SK-N-SH (cell line): ENCODE measurements at regions not wholly inside any gene's neighbourhood (a gene's known extent, or its start where the extent isn't known, plus 50 kb on each side); places are given as distances from the start of the nearest gene placed in this dataset.

ENCODE experiments used
- CTCF ChIA-PET: fragments of 300-600, 350-600 bp; formaldehyde crosslinking; extraction: SDS; loops from one replicate; lab custom pipeline; 2021; lab: Yijun Ruan, JAX
- POLR2A ChIA-PET: fragments of 350-600 bp; sonication (Branson Sonifier 250); formaldehyde crosslinking; extraction: SDS; loops from one replicate; lab custom pipeline; 2020; ENCODE audit warnings: antibody characterized with exemption, inconsistent platforms; lab: Yijun Ruan, JAX
- DNase-seq: peaks from one replicate; pipeline ENCODE4 v3.0.0; 2012
- H2AFZ ChIP-seq: fragments of 200-600 bp; sonication (generic); 2 replicates; pipeline ENCODE4 v1.8.1; 2016; ENCODE audit warnings: antibody characterized with exemption, mild to moderate bottlenecking, low read depth
- H3F3A ChIP-seq: fragments of 200-600 bp; sonication (generic); replicated peaks from 2 replicates; pipeline ENCODE3; 2016; ENCODE audit warnings: antibody characterized with exemption, mild to moderate bottlenecking; ENCODE audit not compliant: insufficient read depth
- H3K27ac ChIP-seq, 2 experiments: fragments of 200-500 bp in 1 of 2; fragments of 200-600 bp in 1 of 2; sonication (Bioruptor generic) in 1 of 2; sonication (generic), shearing (Covaris generic) in 1 of 2; 2 replicates each; pipeline versions ENCODE4 v1.5.1 to v1.6.1; 2014 to 2016; ENCODE audit warnings: low read depth in 2 of 2, inconsistent platforms in 1 of 2, low read length in 1 of 2, mild to moderate bottlenecking in 1 of 2, mixed read lengths in 1 of 2
- H3K27me3 ChIP-seq: fragments of 200-600 bp; sonication (generic), shearing (Covaris generic); 2 replicates; pipeline ENCODE4 v1.6.1; 2016; ENCODE audit warnings: mixed run types; ENCODE audit not compliant: insufficient read depth
- H3K36me3 ChIP-seq, 2 experiments: fragments of 200-500 bp in 1 of 2; fragments of 200-600 bp in 1 of 2; sonication (Bioruptor generic) in 1 of 2; sonication (generic) in 1 of 2; replicated peaks in 1 of 2; 2 replicates each; pipeline versions ENCODE3 to v1.5.1; 2014 to 2016; ENCODE audit warnings: low read length in 1 of 2, mild to moderate bottlenecking in 1 of 2; ENCODE audit not compliant: insufficient read depth in 2 of 2, control insufficient read depth in 1 of 2
- H3K4me1 ChIP-seq, 2 experiments: fragments of 200-500 bp in 1 of 2; fragments of 200-600 bp in 1 of 2; sonication (Bioruptor generic) in 1 of 2; sonication (generic), shearing (Covaris generic) in 1 of 2; 2 replicates each; pipeline versions ENCODE4 v1.5.1 to v1.6.1; 2014 to 2016; ENCODE audit warnings: low read depth in 1 of 2, low read length in 1 of 2, mixed run types in 1 of 2; ENCODE audit not compliant: insufficient read depth in 2 of 2, control insufficient read depth in 1 of 2
- H3K4me2 ChIP-seq: fragments of 200-600 bp; sonication (generic), shearing (Covaris generic); 2 replicates; pipeline ENCODE4 v1.6.1; 2017; ENCODE audit warnings: mixed run types
- H3K4me3 ChIP-seq, 2 experiments: fragments of 200-500 bp in 1 of 2; fragments of 200-600 bp in 1 of 2; sonication (Bioruptor generic) in 1 of 2; sonication (generic), shearing (Covaris generic) in 1 of 2; 2 replicates each; pipeline versions ENCODE4 v1.5.1 to v1.8.1; 2014 to 2016; ENCODE audit warnings: low read depth in 2 of 2, inconsistent platforms in 1 of 2, low read length in 1 of 2, mild to moderate bottlenecking in 1 of 2, mixed read lengths in 1 of 2, moderate library complexity in 1 of 2
- H3K79me2 ChIP-seq: fragments of 200-600 bp; sonication (generic); 2 replicates; pipeline ENCODE4 v1.8.1; 2017; ENCODE audit warnings: mild to moderate bottlenecking; ENCODE audit not compliant: insufficient read depth
- H3K9ac ChIP-seq: fragments of 200-600 bp; sonication (generic); 2 replicates; pipeline ENCODE4 v1.6.1; 2017; ENCODE audit warnings: mixed run types
- H3K9me2 ChIP-seq: fragments of 200-600 bp; sonication (generic); 2 replicates; pipeline ENCODE4 v1.6.1; 2017; ENCODE audit warnings: mixed run types
- H3K9me3 ChIP-seq: fragments of 200-600 bp; sonication (generic); 2 replicates; pipeline ENCODE4 v1.6.1; 2017; ENCODE audit warnings: mixed run types, mild to moderate bottlenecking, moderate library complexity
- H4K20me1 ChIP-seq: fragments of 200-600 bp; sonication (generic); 2 replicates; pipeline ENCODE4 v1.6.1; 2017; ENCODE audit warnings: mild to moderate bottlenecking, mixed run types; ENCODE audit not compliant: insufficient read depth
- CHD2 ChIP-seq: fragments of 150-350 bp; IDR thresholded peaks from 2 replicates; pipeline ENCODE4 v1.6.1; 2018; ENCODE audit warnings: low read length; ENCODE audit not compliant: partially characterized antibody
- EZH2phosphoT487 ChIP-seq: fragments of 200-600 bp; sonication (generic); IDR thresholded peaks from 2 replicates; pipeline ENCODE4 v1.6.1; 2017; ENCODE audit warnings: low read depth, mixed run types, mild to moderate bottlenecking, antibody characterized with exemption, moderate library complexity, borderline replicate concordance
- FOSL2 ChIP-seq: IDR thresholded peaks from 2 replicates; pipeline ENCODE4 v1.4.0; 2012; ENCODE audit warnings: low read depth, mild to moderate bottlenecking, moderate library complexity, borderline replicate concordance
- FOXJ3 ChIP-seq: sonication (generic); formaldehyde crosslinking; IDR thresholded peaks from 2 replicates; pipeline ENCODE4 v1.5.1; 2020; ENCODE audit warnings: mild to moderate bottlenecking, missing genetic modification reagents
- GABPA ChIP-seq: IDR thresholded peaks from 2 replicates; pipeline ENCODE4 v1.4.0; 2012; ENCODE audit warnings: low read depth, mild to moderate bottlenecking
- JUND ChIP-seq: IDR thresholded peaks from 2 replicates; pipeline ENCODE4 v1.4.0; 2012
- MAX ChIP-seq: IDR thresholded peaks from 2 replicates; pipeline ENCODE4 v1.4.0; 2012; ENCODE audit warnings: low read depth
- NFIC ChIP-seq: IDR thresholded peaks from 2 replicates; pipeline ENCODE4 v1.4.0; 2012; ENCODE audit warnings: borderline replicate concordance
- NRF1 ChIP-seq: IDR thresholded peaks from 2 replicates; pipeline ENCODE4 v1.6.1; 2012; ENCODE audit warnings: low read depth, mild to moderate bottlenecking, low read length
- POLR2AphosphoS5 ChIP-seq: IDR thresholded peaks from 2 replicates; pipeline ENCODE4 v1.6.1; 2012; ENCODE audit warnings: low read depth, low read length
- RAD21 ChIP-seq: IDR thresholded peaks from 2 replicates; pipeline ENCODE4 v1.6.1; 2012; ENCODE audit warnings: mild to moderate bottlenecking, low read length
- RCOR1 ChIP-seq: fragments of 150-350 bp; IDR thresholded peaks from 2 replicates; pipeline ENCODE4 v1.6.1; 2017; ENCODE audit warnings: antibody characterized with exemption, low read length
- SIN3A ChIP-seq: IDR thresholded peaks from 2 replicates; pipeline ENCODE4 v1.6.1; 2012; ENCODE audit warnings: low read depth, mild to moderate bottlenecking, low read length, moderate library complexity, borderline replicate concordance
- TAF1 ChIP-seq: IDR thresholded peaks from 2 replicates; pipeline ENCODE4 v1.6.1; 2012; ENCODE audit warnings: low read depth, mild to moderate bottlenecking, low read length, moderate library complexity, borderline replicate concordance
- TCF12 ChIP-seq: IDR thresholded peaks from 2 replicates; pipeline ENCODE4 v1.4.0; 2012
- TEAD4 ChIP-seq: IDR thresholded peaks from 2 replicates; pipeline ENCODE4 v1.4.0; 2012; ENCODE audit warnings: mild to moderate bottlenecking, borderline replicate concordance; ENCODE audit not compliant: insufficient read depth
- YY1 ChIP-seq: IDR thresholded peaks from 2 replicates; pipeline ENCODE4 v1.4.0; 2012; ENCODE audit warnings: low read depth, mild to moderate bottlenecking
- ZBTB33 ChIP-seq: IDR thresholded peaks from 2 replicates; pipeline ENCODE4 v1.4.0; 2012; ENCODE audit warnings: low read depth, borderline replicate concordance
- WGBS: methylation state at CpG from one replicate; pipeline ENCODE4 v1.1.6; 2017; ENCODE audit warnings: low lambda C conversion rate; 5-methylcytosine and 5-hydroxymethylcytosine counted together
- TF ChIP-seq, protein P1 (sequence below): IDR thresholded peaks from 2 replicates; pipeline ENCODE4 v1.4.0; 2012; ENCODE audit warnings: low read depth, borderline replicate concordance
- TF ChIP-seq, protein P2 (sequence below): fragments of 200-600 bp; sonication (generic); IDR thresholded peaks from 2 replicates; pipeline ENCODE4 v1.6.1; 2017; ENCODE audit warnings: antibody characterized with exemption, mild to moderate bottlenecking, moderate library complexity

GRCh38 chr2:19070886-19071285, 287.5 kb downstream of the OSR1 start:
- ChIA-PET POLR2A (no interaction called here), CTCF (no interaction called here)
- no peak overlapping the region for H3K27ac ChIP-seq
- no peaks in the 10 kb centered on the region for H3K79me2 ChIP-seq
- no peak overlapping the region for H3K4me2 ChIP-seq
- no peak overlapping the region for H3K9ac ChIP-seq
- no peaks in the 10 kb centered on the region for H3K9me2 ChIP-seq
- no peak overlapping the region for H2AFZ ChIP-seq
- TF ChIP-seq FOSL2 (no peak), JUND (no peak), MAX (no peak), GABPA (no peak), ZBTB33 (no peak), CHD2 (no peak), FOXJ3 (no peak), RAD21 (no peak), YY1 (no peak), POLR2AphosphoS5 (no peak), NFIC (no peak), EZH2phosphoT487 (no peak)
- TF ChIP-seq, protein P1, sequence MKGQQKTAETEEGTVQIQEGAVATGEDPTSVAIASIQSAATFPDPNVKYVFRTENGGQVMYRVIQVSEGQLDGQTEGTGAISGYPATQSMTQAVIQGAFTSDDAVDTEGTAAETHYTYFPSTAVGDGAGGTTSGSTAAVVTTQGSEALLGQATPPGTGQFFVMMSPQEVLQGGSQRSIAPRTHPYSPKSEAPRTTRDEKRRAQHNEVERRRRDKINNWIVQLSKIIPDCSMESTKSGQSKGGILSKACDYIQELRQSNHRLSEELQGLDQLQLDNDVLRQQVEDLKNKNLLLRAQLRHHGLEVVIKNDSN, result no peak
- DNase-seq, result no peak
- no peak overlapping the region for H3K4me3 ChIP-seq
- H3K36me3 ChIP-seq, result no peaks in the 10 kb centered on the region
- H3K27me3 ChIP-seq, result no peaks in the 10 kb centered on the region
- no peaks in the 10 kb centered on the region for H3F3A ChIP-seq
- no peaks in the 10 kb centered on the region for H3K9me3 ChIP-seq
- peaks cover 0 to 7% of the 10 kb centered on the region in 2 experiments; a peak in 1 of 4 replicates for H3K4me1 ChIP-seq
- no peaks in the 10 kb centered on the region for H4K20me1 ChIP-seq
- WGBS, result 82% methylated on average over 4 of the region's 4 CpGs

- Histone ChIP-seq H3K4me3 (no peak overlapping the region), H3K4me2 (no peak overlapping the region), H3K36me3 (no peaks in the 10 kb centered on the region), H3K9me3 (no peaks in the 10 kb centered on the region), H2AFZ (no peak overlapping the region), H3K27ac (no peak overlapping the region), H4K20me1 (no peaks in the 10 kb centered on the region), H3K9me2 (no peaks in the 10 kb centered on the region), H3K27me3 (no peaks in the 10 kb centered on the region), H3K9ac (no peak overlapping the region), H3K79me2 (no peaks in the 10 kb centered on the region), H3F3A (no peaks in the 10 kb centered on the region), H3K4me1 (peaks cover 0 to 4% of the 10 kb centered on the region in 2 experiments; a peak in 1 of 4 replicates)
- DNase-seq, result no peak
- 92% methylated on average over 2 of the region's 2 CpGs for WGBS
- ChIA-PET POLR2A (no interaction called here), CTCF (interaction anchor here (1.1 kb wide), 1 partner anchor 12 kb away, joined by 3 read pairs; no protein-coding TSS in a partner anchor)
- TF ChIP-seq TAF1 (no peak), TCF12 (no peak), FOXJ3 (no peak), RCOR1 (no peak), NRF1 (no peak), SIN3A (no peak), POLR2AphosphoS5 (no peak), NFIC (no peak), TEAD4 (no peak), EZH2phosphoT487 (no peak)
- TF ChIP-seq, protein P2, sequence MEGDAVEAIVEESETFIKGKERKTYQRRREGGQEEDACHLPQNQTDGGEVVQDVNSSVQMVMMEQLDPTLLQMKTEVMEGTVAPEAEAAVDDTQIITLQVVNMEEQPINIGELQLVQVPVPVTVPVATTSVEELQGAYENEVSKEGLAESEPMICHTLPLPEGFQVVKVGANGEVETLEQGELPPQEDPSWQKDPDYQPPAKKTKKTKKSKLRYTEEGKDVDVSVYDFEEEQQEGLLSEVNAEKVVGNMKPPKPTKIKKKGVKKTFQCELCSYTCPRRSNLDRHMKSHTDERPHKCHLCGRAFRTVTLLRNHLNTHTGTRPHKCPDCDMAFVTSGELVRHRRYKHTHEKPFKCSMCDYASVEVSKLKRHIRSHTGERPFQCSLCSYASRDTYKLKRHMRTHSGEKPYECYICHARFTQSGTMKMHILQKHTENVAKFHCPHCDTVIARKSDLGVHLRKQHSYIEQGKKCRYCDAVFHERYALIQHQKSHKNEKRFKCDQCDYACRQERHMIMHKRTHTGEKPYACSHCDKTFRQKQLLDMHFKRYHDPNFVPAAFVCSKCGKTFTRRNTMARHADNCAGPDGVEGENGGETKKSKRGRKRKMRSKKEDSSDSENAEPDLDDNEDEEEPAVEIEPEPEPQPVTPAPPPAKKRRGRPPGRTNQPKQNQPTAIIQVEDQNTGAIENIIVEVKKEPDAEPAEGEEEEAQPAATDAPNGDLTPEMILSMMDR, result no peak
- TF ChIP-seq, protein P1, result no peak
Observed at GRCh38 chr2:19068206-19068605, 290.2 kb downstream of the OSR1 start.
